Esophagus muscularis mucosa (tissue), 4 donors: ENCODE measurements at regions not wholly inside any gene's neighbourhood (a gene's known extent, or its start where the extent isn't known, plus 50 kb on each side); places are given as distances from the start of the nearest gene placed in this dataset.
"Not testable (repeated sequence)": the region's sequence is repeated elsewhere in the genome, so short reads cannot be mapped to it uniquely, and the experiment has no call there.

Experiments used
- DNase-seq: peaks from one replicate; pipeline ENCODE4 v3.0.0-alpha.2; 2017; ENCODE audit errors: extremely low spot score
- H3K27ac ChIP-seq, 4 donors: fragments of 200-600 bp; sonication (generic); replicated peaks in 1 of 4; 1 replicate in 3 of 4; 2 replicates in 1 of 4; pipeline ENCODE4 v1.5.1; 2016 to 2019; ENCODE audit warnings: mild to moderate bottlenecking in 1 of 4
- H3K27me3 ChIP-seq, 4 donors: fragments of 200-600 bp; sonication (generic); one replicate each; pipeline versions ENCODE4 v1.5.1 to v1.6.0; 2016 to 2019
- H3K36me3 ChIP-seq, 4 donors: fragments of 200-600 bp; sonication (generic); one replicate each; pipeline ENCODE4 v1.5.1; 2016 to 2019
- H3K4me1 ChIP-seq, 4 donors: fragments of 200-600 bp; sonication (generic); one replicate each; pipeline ENCODE4 v1.5.1; 2016 to 2019
- H3K4me3 ChIP-seq, 4 donors: fragments of 200-600 bp; sonication (generic); 1 replicate in 2 of 4; 2 replicates in 2 of 4; pipeline ENCODE4 v1.5.1; 2016 to 2019; ENCODE audit warnings: mild to moderate bottlenecking in 4 of 4, moderate library complexity in 1 of 4
- H3K9me3 ChIP-seq, 4 donors: fragments of 200-600 bp; sonication (generic); 1 replicate in 3 of 4; 2 replicates in 1 of 4; pipeline ENCODE4 v1.5.1; 2016 to 2019
- CTCF ChIP-seq, 3 experiments: fragments of 200-600 bp in 2 of 3; fragments of 450-650 bp in 1 of 3; sonication (generic) in 2 of 3; IDR thresholded peaks; one replicate each; pipeline ENCODE4 v1.5.1; 2017 to 2019; ENCODE audit warnings: antibody characterized with exemption in 3 of 3, mild to moderate bottlenecking in 2 of 3, moderate library complexity in 1 of 3
- EP300 ChIP-seq: sonication (generic); formaldehyde crosslinking; IDR thresholded peaks from one replicate; pipeline ENCODE4 v1.6.1; 2017; ENCODE audit warnings: antibody characterized with exemption
- POLR2A ChIP-seq: fragments of 450-650 bp; IDR thresholded peaks from one replicate; pipeline ENCODE4 v1.6.1; 2017; ENCODE audit warnings: antibody characterized with exemption, moderate library complexity, mild to moderate bottlenecking, low read depth
- POLR2AphosphoS5 ChIP-seq, 2 donors: sonication (generic); formaldehyde crosslinking; IDR thresholded peaks; one replicate each; pipeline ENCODE4 v1.6.1; 2017; ENCODE audit warnings: antibody characterized with exemption in 2 of 2
- WGBS: methylation state at CpG from one replicate; pipeline ENCODE4 v1.1.5; 2018; 5-methylcytosine and 5-hydroxymethylcytosine counted together
- intact Hi-C: fragments of 100-400 bp; cut with DNase I; formaldehyde crosslinking; loops from one replicate; pipeline ENCODE4 v1.15.1; 2023

- no peak for TF ChIP-seq EP300
- TF ChIP-seq CTCF (IDR thresholded peaks at IDR 0.05), result no peak
- TF ChIP-seq POLR2A, result no peak
- no peak for TF ChIP-seq POLR2AphosphoS5 (IDR thresholded peaks at IDR 0.05)
- no peaks in the 10 kb centered on the region for H3K4me1 ChIP-seq
- 67% methylated on average over 3 of the region's 3 CpGs for WGBS
- H3K4me3 ChIP-seq, result no peak overlapping the region
- no peak overlapping the region for H3K27ac ChIP-seq
- DNase-seq, result no peak
- no peaks in the 10 kb centered on the region for H3K9me3 ChIP-seq
- H3K27me3 ChIP-seq, result no peaks in the 10 kb centered on the region
- intact Hi-C loops, result no loop called here
- H3K36me3 ChIP-seq, result no peaks in the 10 kb centered on the region
These were observed 106.8 kb upstream of the RAI2 start for GRCh38 chrX:17967888-17968287.

- Histone ChIP-seq H3K27me3 (no peaks in the 10 kb centered on the region), H3K27ac (no peak overlapping the region)
- intact Hi-C loops, result no loop called here
These were observed 103.8 kb upstream of the RAI2 start for GRCh38 chrX:17964871-17965270.

GRCh38 chrX:17960891-17961290 is 99.8 kb upstream of the RAI2 start:
- no peaks in the 10 kb centered on the region for H3K36me3 ChIP-seq

More at GRCh38 chrX:17964871-17965270, 103.8 kb upstream of the RAI2 start:
- Histone ChIP-seq H3K9me3 (no peaks in the 10 kb centered on the region), H3K4me1 (no peaks in the 10 kb centered on the region), H3K36me3 (no peaks in the 10 kb centered on the region), H3K4me3 (no peak overlapping the region)
- no peak for DNase-seq
- no peak for TF ChIP-seq POLR2A
- TF ChIP-seq POLR2AphosphoS5 (IDR thresholded peaks at IDR 0.05), result no peak
- TF ChIP-seq EP300, result no peak
- no peak for TF ChIP-seq CTCF (IDR thresholded peaks at IDR 0.05)
- 77% methylated on average over 1 of the region's 1 CpG for WGBS

GRCh38 chrX:17944833-17945497 is 83.9 kb upstream of the RAI2 start:
- Histone ChIP-seq H3K27me3 (no peaks in the 10 kb centered on the region), H3K9me3 (no peaks in the 10 kb centered on the region), H3K27ac (no peak overlapping the region), H3K36me3 (no peaks in the 10 kb centered on the region), H3K4me3 (no peak overlapping the region), H3K4me1 (no peaks in the 10 kb centered on the region)
- WGBS, result 53% methylated on average over 10 of the region's 10 CpGs
- no peak for DNase-seq
- intact Hi-C loops, result no loop called here
- TF ChIP-seq EP300 (no peak), POLR2A (no peak), CTCF (IDR thresholded peaks at IDR 0.05) (peak in 2 of 3 experiments; percentile 30 to 33)

More at GRCh38 chrX:17960891-17961290, 99.8 kb upstream of the RAI2 start:
- intact Hi-C loops, result no loop called here
- WGBS, result 63% methylated on average over 3 of the region's 3 CpGs
- Histone ChIP-seq H3K27ac (no peak overlapping the region), H3K4me1 (no peaks in the 10 kb centered on the region), H3K27me3 (no peaks in the 10 kb centered on the region), H3K4me3 (no peak overlapping the region), H3K9me3 (no peaks in the 10 kb centered on the region)
- no peak for DNase-seq
- TF ChIP-seq EP300 (no peak), POLR2A (no peak), POLR2AphosphoS5 (IDR thresholded peaks at IDR 0.05) (no peak), CTCF (IDR thresholded peaks at IDR 0.05) (no peak)

- intact Hi-C loops, H3K9me3 ChIP-seq: not testable (repeated sequence)
- WGBS, result 68% methylated on average over 2 of the region's 2 CpGs
These were observed 80.1 kb upstream of the RAI2 start for GRCh38 chrX:17941171-17941570.

More at GRCh38 chrX:17941171-17941570, 80.1 kb upstream of the RAI2 start:
- not testable (repeated sequence) for H3K27ac ChIP-seq, H3K4me3 ChIP-seq, DNase-seq, H3K27me3 ChIP-seq, H3K36me3 ChIP-seq, H3K4me1 ChIP-seq
